Stimulated activated CD4-positive, alpha-beta T cell treated with anti-CD3 and anti-CD28 coated beads, Interleukin-12 subunit alpha, Interleukin-12 subunit beta, amount 100 ng/mL, for 24 hours (primary cell): ENCODE measurements at regions not wholly inside any gene's neighbourhood (a gene's known extent, or its start where the extent isn't known, plus 50 kb on each side); places are given as distances from the start of the nearest gene placed in this dataset.
"Not testable (repeated sequence)": the region's sequence is repeated elsewhere in the genome, so short reads cannot be mapped to it uniquely, and the experiment has no call there.

Source experiments
- DNase-seq, 2 experiments: peaks; one replicate each; pipeline ENCODE4 v3.0.0-alpha.2; 2020; ENCODE audit warnings: low read depth in 2 of 2

DNA sequence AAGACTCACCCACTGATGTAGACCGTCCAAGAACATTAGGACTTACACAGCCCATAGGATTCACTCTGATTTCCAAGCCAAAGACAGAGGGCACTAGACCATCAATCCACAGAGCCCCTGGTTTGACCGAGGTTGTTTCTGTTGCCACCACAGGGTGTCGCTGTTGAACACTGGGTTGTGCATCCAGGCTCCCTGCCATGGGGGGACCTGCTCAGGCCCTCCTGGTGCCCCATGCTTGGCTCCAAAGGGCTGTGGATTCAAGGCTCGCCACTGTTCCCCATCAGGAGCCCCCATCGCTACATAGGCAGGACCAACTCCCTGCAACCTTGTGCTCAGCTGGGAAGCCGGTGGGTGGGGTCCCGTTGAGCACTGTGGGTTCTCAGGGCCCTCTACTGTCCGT lies 128.0 kb upstream of the ANO1 start:
- DNase-seq: peak in 1 of 2 experiments; percentile 15

GRCh38 chr11:69950621-69951020 lies 127.5 kb upstream of the ANO1 start:
- DNase-seq: no peak

- DNase-seq: no peak
These were observed 126.3 kb upstream of the ANO1 start for GRCh38 chr11:69951821-69952220.

DNA sequence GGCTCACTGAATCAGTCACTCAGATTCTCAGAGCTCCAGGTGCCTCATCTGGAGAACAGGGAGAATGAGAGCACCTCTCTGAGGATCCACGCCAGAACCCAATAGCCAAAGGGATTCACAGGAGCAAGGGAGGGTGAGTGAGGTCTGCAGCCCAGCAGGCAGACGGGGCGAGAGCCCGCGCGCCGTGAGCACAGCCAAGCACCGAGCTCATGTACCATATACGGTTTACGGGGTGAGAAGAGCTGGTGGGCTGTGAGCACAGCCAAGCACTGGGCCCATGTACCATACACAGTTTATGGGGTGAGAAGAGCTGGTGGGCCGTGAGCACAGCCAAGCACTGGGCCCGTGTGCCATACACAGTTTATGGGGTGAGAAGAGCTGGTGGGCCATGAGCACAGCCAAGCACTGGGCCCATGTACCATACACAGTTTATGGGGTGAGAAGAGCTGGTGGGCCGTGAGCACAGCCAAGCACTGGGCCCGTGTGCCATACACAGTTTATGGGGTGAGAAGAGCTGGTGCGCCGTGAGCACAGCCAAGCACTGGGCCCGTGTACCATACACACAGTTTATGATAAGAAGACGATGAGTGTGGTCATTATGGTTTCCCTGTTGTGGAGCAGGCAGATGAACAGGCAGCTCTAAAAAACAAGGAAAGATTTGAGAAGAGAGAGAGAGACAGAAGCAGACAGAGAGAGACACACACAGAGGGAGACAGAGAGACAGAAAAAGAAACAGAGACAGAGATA lies 125.7 kb upstream of the ANO1 start:
- DNase-seq: not testable (repeated sequence)

DNA sequence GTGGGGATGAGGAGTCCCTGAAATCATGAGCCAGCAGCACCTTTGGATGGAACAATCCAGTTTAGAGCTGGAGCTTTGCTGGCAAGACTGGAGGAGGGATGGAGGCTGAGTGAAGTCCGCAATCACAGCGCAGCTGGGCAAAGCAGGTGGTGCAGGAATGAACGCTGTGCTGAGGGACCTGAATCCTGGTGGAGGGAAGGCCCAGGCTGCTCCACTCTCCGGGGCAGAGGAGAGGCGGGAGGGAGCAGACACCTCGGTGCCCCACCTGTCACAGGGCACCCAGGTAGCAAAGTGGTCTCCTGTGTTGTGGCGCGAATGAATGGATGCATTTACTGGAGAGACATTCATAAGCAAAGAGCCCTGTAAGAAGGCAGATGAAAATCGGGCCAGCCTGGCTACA lies 124.8 kb upstream of the ANO1 start:
- DNase-seq: no peak

GRCh38 chr11:69954756-69955155 lies 123.4 kb upstream of the ANO1 start:
- DNase-seq: no peak

GRCh38 chr11:69956669-69957190 lies 121.4 kb upstream of the ANO1 start:
- no peak for DNase-seq

DNA sequence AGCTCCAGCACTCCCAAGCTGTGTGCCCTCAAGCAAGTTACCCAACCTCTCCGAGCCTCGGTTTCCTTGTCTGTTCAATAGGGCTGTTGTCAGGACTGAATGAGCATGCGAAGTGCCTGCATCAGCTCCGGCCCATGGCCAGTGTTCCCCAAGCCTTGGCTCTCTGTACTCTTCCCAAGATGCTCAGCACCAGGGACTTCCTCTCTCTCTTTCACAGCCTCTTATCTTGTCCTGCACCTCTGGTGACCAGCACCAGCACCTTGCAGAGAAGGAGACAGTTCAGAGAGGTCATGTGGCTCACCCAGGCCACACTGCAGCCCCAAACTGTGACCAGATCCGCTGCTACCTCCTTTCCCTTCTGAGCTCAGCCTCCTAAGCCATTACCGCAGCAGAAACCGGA lies 120.3 kb upstream of the ANO1 start:
- DNase-seq: no peak

DNA sequence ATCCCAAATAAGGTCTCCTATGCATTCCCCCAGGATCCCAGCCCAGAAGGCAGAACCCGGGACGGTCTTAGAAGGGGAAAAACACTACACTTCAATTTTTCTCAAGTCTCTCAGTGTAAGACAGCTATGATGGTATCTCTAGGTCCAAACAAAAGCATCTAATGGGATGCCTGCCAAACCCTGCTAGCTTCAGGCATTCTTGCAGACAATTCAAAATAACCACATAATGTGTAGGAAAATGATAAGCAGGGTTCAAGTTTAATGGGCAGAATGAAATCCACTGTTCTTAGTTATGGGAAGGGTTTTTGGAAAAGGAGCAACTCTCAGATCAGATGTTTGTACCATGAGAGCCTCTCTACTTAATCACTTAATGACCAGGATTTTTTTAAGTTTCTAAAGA lies 119.8 kb upstream of the ANO1 start:
- no peak for DNase-seq

DNA sequence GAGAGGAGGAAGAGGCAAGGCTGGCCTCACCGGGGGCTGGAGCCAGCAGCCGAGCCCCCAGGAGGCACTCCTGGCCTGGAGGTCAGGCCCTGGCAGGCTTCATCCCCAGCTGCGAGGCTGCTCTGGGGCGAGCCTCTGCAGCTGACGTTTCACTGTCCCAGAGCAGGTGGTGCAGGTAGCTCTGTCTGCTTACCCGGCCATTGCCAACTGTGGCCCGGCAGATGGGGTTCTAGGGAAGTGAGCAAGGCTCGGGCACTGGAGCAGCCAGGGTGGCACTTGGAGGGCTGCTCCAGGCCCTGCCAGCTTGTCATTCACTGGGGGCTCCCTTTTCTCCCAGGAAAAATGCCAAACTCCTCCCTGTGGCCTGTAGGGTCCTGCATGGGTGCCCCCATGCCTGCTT lies 118.7 kb upstream of the ANO1 start:
- DNase-seq: no peak

- no peak for DNase-seq
These were observed 116.4 kb upstream of the ANO1 start for GRCh38 chr11:69961738-69962137.

DNA sequence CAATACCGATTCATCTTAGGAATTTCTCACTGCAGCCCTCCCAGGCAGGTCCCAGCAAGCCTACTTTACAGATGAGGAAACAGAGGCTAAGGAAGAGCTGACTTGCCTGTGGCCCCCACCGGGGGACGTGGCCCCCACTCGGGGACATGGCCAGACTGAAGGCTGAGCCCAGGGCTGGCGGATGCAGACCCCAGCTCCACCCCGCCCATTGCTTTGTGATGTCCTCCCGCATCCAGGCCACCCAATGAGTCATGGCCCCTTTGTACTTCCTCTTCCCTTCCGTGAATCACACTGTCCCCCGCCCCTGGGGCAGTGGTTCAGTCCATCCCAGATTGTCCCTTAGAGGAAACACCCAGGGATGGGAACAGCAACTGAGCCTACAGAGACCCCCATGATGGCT lies 116.0 kb upstream of the ANO1 start:
- DNase-seq: no peak

GRCh38 chr11:69963533-69964246 lies 114.4 kb upstream of the ANO1 start:
- no peak for DNase-seq

- no peak for DNase-seq
These were observed 113.9 kb upstream of the ANO1 start for GRCh38 chr11:69964247-69964643.

DNA sequence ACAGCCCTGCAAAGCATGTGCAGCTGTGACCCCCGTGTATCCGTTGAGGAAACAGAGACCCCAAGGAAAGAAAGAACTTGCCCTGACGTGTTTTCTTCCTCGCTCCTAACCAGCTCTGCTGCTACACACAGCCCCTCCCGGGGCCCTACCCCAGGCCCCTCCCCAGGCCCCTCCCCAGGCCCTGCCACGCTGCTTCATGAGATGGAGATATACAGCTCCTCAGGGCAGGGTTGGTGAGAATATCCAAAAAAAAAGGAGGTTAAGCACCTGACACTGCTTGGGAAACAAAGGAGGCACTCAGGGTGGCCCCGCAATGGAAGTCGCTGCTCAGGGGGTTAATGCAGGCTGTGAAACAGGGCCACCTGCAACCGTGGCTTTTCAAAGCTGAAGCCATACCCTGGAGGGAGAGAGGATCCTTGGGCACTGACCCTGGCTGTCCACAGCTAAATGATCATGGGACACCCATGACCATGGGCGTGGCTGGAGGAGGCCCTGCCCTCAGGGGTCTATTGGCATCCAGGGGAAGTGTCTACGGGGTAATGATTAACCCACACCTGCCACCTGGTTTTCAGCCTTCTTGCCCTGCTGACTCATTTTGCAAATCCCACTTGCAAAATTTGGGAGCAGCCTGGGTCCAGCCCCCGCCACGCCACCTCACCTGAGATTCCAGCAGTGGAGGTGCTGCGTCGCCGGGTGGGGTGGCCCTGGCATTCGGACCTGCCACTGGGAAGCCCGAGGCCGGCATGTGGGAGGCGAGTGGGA lies 112.1 kb upstream of the ANO1 start:
- no peak for DNase-seq

DNA sequence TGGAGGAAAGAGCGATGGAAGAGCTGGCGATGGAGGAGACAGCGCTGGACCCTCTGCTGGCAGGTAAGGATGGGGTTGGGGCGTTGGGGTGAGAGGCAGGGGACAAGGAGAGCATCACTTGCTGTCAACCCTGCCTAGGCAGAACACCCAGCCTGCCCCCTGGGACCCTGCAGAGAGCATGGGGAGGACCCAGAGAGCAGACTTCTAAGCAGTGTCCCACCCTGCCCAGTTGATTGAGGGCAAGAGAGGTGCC lies 111.6 kb upstream of the ANO1 start:
- no peak for DNase-seq

- no peak for DNase-seq
These were observed 111.1 kb upstream of the ANO1 start for GRCh38 chr11:69966910-69967483.

DNA sequence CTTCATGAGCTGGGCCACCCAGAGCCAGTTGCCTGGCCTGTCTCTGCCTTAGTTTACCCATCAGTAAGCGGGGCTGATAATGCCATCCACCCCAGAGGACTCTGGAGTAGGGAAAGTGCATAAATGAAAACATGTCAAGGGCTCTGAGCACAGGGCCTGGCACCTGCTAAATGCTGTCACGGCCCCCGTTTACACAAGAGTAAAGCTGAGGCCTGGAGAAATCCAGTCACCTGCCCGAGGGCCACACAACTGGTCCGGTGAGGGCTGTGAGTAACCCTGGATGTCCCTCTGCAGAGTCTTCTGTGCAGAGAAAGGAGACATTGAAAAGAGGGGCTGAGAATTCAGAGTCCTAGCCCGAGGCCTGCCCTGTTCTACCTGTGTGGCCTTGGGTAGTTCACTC lies 110.6 kb upstream of the ANO1 start:
- no peak for DNase-seq

DNA sequence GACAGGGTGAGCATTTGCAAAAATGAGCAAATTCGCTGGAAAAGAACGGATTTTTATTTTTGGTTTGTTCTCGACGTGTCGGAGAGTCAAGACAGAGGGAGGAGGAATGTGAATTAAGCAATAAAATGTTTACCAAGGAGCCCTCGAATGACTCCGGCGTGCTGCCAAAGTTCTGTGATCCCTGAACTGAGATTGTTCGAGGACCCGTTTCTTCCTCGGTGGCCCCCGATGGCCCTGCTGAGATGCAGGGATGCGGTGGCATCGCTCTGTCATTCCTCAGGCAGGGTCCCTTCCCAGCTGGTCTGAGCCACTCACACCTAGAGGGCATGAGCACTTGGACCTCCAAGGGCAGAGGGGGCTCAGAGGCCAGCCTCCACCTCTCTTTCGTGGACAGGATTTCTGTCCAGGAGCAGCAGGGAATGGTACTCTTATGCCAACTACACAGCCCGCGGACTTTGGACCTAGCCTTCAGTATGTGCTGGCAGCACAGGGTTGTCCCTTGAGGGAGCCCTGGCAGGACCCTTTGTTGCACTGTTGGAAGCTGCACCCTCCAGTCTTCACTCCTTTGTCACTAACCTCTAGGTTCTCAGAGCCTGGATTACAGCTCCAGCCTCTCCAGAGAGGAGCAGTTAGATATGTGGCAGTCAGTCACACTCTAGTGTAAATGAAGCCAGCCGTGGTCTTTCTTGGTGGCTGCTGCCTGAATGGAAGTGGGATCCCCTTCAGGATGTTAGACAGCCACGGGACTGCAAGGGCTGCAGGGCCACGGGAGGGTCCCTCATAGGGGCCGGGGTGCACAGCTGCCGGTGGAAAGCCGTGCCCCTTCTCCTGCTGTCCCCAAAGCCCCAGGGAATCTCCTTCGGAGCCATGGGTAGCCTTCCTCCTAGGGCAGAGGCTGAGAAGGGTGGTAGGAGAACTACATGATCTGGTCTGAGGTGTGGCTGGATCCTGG lies 109.4 kb upstream of the ANO1 start:
- no peak for DNase-seq

DNA sequence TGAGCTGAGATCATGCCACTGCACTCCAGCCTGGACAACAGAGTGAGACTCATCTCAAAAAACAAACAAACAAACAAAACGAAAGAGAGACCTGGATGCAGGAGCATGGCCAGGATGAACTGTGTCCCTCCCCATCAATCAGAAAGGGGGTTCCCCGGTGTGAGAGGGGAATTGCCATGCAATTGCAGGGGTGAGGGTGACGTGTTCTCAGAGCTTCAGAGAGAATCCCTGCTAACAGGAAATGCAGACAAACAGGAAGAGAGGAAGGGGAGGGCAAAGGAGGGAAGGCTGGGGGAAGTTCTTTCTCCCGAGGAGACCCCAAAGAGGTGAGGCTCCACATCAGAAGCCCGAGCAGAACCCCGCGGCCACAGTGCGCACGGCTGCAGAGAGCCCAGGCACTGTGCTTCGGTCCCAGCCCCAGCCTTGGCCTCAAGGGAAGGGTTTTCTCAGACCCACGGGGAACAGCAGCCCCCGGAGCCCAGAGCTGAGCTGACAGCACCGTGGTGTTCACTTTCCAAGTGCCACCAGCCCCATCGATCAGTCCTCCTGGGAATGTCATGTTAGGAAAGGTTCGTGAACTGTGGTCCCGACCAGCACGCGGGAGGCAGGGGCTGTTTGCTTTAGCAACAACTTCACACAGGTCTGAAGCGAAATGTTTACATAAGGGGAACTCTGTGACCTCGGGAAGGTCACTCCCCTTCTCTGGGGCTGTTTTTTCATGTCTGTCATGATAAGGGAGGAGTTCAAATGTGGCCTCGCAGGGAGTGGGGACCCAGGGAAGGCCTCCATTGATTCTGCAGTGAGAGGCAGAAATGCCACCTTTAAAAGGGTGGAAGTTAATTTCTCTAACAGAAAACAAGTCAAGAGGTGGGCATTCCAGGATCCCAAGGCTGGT lies 108.0 kb upstream of the ANO1 start:
- DNase-seq: no peak
